IPS-NIHi11 (cell line): ENCODE measurements at regions not wholly inside any gene's neighbourhood (a gene's known extent, or its start where the extent isn't known, plus 50 kb on each side); places are given as distances from the start of the nearest gene placed in this dataset.

Source experiments
- DNase-seq: peaks from one replicate; pipeline ENCODE4 v3.0.0; 2012; ENCODE audit warnings: mixed read lengths, low spot score

DNA sequence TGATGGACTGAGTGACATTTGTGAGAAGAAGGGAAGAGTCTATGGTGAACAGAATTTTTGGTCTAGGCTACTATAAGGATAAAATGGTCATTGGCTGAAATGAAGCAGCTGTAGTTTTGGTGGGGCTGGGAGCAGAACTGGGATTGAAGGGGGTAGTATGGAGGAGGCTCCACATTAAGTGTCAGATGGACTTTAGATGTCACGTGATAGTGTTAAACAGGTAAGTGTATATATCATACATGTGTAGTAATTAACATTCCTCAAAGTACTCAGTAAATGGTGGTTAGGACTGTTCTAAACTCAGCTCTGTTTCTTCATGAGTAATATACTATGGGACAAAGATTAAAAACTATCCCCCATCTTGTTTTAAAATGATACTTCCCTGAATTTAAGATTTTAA lies 947.9 kb downstream of the PDHA2 start:
- no peak for DNase-seq

DNA sequence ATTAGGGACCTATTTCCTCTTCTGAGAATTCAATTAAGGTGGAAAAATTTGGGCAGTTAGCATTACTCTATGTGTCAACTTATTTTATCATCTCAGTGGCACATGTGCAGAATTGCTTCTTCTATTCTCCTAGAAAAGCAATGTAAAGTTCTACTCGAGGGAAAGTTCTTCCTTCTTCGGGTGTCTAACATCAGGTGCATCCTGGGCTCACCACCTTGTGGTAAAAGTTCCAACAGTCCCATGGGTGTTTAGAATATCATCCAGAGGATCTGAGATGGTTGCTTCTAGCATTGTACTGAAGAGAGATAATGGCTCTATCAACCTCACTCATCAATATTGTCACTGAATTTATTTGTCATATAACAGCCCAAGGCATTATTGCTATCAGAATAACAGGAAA lies 969.7 kb downstream of the PDHA2 start:
- no peak for DNase-seq

DNA sequence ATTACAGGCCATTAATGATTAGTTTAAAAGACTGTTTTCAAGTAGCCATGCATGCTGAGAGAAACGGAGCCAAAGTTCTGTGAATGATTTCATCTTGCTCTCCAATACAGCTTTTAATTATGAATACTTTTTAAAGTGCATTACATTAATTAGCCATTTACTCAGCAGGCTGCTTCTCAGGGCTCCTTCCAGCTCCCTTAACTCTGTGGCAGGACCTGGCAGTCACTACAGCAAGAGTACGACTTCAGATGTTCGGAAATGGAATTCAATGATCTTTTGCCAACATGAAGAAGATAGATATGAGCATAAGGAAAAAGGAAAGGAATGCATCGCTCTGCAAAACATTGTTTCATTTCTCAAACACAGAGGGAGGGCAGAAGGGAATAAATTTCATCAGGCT lies 987.2 kb downstream of the PDHA2 start:
- no peak for DNase-seq

DNA sequence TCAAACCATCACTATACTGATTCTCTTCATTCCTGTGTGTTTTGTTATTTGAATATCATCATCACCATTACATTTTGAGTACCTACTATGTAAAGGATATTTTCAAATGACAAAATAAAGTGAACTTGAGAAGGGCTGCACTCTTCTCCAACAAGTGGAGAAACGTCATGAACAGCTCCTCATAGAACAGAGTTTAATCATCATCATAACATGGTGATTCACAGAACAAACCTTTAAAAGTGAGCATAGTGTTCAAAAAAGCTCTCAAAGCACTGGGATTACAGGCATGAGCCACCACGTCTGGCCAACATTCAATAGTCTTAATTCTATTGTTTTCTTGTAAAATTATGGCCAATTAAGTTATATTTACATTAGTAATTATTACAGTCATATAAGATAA lies 993.9 kb downstream of the PDHA2 start:
- no peak for DNase-seq

DNA sequence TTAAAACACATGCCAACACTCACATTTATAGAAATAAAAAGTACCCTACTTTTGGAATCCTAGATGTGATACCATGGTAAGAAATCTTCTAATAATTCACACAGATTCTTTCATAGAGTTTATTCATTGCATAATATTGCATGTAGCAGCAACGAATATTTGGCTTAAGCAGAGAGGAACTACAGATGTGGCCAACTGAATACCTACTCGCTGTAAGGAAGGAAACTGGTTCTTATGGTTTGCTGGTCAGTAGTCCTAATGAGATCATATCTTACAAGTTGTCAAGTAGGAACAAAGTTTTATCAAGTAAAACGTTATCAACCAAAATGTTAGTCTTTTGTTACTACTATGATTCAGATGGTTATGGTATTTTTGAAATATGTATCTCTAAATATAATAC lies 996.1 kb downstream of the PDHA2 start:
- DNase-seq = no peak

DNA sequence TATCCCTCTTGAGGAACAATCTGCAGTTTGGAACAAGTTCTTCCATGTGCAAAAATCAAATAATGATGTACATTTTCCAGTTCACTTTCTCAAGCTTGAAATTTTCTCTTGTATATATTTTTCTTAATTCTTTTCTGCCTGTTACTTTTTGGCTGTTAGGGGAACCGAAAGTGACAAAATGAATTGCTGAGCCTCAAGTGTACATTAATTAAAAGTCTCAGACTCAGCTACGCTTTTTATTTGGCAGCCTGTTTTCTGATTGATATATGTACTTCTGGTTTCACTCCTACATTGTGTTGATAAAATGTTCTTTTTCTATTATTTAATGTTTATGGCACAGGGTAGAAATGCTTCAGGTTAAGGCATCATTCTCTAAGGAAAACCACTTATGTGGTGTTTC lies 999.5 kb downstream of the PDHA2 start:
- no peak for DNase-seq

DNA sequence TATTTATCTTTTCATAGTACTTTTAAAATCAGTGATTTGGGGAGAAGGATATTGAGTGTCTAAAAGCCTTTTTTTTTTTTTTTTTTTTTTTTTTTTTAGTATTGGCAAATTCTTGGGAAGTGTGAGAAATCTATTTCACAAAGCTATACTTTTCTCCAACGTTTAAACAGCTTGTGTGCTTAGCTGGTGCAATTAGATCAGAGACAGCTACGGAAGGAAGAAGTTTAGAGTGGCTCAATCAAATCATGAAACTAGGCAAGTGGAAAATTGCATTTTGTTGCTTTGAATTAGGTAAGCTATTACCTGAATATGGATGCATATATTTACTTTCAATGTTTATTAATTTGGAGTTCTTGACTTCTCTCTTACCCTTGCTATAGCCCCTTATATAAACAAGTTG lies 1001.9 kb downstream of the PDHA2 start:
- no peak for DNase-seq

DNA sequence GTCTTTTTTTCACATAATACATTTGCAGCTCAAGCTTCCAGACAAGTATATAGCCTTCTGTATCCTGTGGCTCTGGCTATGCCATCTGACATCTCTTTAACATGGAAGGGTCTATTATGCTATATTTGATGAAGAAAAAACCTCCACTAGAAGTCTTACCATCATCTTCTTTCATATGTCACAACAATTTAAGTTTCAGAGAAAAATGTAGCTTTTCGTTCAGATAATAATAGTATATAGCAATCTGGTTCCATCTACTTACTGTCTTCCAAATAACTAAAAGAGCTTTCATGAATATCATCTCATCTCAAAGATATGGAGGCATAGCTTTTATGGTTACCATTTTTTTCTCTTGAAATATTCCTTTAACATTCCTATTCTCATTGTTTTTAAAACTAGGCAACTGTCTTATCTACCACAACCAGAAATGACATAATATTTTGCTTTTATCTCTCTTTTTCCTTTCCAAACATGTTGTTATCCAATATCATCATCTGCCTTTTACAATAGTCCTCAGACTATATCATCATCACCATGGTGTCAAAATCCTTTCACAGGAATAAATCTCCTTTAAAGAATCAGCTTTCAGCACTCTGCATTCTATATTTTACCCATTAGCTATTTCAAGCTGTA lies 1005.1 kb downstream of the PDHA2 start:
- no peak for DNase-seq

DNA sequence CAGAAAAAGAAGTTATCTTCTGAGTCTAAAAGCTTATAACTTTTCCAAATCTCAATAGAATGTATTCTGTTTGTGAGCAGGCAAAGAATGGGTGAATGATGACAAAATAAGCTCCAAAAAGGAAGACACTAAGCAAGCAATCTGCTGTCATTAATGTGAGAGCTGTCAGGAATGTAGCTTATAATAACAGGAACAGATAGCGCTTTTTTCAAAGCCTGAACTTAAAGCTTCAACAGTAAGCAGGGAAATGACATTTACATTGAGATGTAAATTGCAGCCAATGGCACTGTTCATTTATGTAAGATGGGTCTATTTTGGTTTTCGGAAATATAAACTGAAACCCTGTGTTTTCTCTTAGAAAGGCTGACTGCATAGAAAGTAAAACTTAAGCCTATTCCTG lies 1005.9 kb downstream of the PDHA2 start:
- no peak for DNase-seq

DNA sequence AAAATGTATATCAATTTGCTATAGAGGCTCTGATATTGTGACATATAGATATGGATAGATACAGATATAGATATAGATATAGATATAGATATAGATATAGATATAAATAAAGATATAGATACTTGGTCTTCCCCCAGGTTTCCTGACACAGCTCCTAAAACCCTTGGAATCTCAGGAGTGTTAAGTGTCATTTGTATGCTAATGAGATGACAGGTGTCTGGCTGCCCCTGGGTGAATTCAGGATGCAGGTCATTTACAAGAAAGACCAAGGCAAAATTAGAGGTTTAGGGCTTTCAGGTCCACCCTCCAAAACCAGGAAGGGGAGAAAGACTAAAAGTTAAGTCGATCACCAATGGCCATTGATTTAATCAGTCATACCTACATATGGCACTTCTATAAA lies 1034.8 kb downstream of the PDHA2 start:
- DNase-seq = peak; percentile 12

DNA sequence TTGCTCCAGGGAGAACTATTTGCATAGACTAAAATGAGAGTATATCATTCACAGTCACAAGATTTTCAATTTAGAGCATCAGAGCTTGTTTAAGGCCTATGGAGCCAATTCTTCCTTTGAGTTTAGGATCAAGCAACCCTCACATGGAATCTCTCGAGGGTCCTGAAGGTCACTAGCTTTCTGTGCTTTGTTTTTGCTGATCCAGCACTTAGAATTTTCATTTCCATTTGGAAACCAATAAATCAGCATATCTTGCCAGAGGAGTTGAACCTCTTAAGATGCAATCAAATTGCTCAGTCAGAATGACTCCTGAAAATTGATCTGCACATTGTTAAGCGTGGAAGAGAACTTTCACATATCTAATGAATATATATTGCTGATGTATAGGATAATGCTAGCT lies 1039.6 kb downstream of the PDHA2 start:
- no peak for DNase-seq

DNA sequence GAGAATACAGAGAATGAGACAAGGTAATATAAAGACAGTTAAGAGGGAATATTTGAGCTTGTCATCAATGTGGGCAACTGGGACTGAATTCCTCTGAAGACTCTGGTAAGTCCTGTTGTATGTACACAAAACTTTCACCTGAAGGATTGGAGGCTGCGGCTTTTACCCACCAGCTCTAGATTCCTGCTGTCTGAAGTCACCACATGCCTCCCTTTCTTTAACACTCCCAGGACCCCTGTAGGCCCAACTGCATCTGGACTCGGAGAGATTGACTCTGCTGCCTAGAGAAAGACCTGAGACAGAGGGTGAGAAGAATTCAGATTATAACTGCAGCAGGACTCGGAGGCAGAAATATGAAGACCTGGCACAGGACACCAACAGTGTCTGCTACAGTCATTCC lies 1048.0 kb downstream of the PDHA2 start:
- DNase-seq = peak; percentile 10

DNA sequence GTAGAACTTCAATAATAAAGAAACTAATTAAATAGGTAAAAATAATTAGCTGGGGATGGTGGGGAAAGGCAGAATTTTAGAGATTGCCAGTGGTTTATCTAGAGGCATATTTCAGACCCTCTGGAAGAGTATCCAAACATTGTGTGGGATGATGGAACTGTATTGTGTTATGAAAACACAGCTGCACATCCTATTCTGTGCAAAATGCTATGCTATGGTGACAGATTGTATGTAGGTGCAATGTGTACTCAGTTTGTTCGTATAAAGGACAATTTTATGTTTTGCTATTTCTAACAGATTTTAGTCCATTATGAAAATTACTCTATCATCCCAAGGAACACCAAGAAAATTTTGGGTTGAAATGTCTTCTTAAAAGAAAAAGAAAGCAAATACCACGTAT lies 1054.7 kb downstream of the PDHA2 start:
- no peak for DNase-seq

DNA sequence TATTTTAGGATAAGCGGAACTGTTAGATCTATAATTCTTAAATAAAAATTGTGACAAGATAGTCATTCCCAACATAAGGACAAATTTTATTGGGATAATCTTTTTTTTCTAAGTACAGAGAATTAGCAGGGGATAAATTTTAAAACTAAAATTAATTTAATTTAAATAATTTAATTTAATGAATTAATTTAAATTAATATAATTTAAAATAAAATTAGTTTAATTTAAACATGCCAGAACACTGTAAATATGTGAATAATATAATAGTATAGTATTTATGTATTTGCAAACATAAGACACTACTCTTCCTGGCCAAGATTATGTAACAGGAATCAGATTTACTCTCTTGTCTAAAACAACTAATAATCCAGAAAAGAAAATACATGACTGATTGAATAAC lies 1055.9 kb downstream of the PDHA2 start:
- no peak for DNase-seq

DNA sequence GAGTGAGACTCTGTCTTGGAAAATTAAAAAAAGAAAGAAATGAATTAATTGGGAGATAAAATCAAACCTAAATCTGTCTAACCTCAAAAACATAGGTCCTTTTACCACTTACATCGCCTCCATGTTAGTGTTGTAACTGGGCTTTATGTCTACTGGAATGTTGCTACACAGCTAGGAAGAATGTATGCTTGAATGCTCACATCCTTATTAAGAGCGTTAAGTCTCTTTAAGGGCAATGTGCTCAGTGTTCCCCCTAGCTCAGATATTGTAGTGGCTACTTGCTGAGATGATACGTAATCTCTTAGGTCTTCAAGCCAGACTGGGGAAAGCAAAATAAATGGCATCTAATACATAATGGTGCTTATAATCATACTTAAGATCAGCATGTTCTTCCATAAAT lies 1072.8 kb downstream of the PDHA2 start:
- no peak for DNase-seq

DNA sequence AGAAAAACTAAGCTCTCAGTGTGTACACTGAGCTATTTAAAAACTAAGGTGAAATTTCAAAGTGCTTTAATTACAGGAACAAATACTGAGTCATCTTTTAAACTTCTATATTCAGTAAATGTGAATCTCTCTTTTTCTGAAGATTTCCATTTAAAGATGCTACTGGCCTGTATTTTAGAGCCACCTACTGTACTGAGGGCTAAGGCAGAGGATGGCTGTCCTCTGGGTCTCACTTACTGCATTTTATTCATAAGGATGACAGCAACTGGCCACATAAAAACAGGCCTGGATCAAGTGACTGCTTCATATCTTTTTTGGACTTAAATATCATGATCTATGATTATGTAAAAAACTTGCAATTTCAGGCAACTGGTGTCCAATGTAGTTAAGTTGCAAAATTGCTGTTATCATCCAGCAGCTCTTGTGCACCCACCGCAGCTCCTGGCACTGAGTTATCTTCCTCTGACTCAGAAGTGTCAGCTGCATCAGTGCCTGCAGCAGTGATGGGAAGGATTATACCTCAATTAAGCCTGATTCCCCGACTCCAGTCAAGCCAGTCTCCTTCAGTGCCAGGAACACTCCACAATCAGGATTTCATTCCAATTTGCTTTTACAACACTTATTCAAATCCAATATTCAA lies 1073.7 kb downstream of the PDHA2 start:
- DNase-seq = no peak

DNA sequence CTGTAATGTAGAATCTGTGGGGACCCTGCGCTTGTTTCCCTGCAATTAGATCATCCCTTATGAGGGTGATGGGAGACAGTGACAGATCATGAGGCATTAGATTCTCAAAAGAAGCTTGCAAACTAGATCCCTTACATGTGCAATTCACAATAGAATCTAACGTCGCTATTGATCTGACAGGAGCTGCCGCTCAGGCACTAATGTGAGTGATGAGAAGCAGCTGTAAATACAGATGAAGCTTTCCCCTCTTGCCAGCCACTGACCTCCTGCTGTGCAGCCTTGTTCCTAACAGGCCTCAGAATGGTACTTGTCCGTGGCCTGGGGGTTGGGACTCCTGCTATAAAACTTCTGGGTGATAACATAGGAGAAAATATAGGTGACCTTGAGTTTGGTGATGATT lies 1076.8 kb downstream of the PDHA2 start:
- peak; percentile 20 for DNase-seq

DNA sequence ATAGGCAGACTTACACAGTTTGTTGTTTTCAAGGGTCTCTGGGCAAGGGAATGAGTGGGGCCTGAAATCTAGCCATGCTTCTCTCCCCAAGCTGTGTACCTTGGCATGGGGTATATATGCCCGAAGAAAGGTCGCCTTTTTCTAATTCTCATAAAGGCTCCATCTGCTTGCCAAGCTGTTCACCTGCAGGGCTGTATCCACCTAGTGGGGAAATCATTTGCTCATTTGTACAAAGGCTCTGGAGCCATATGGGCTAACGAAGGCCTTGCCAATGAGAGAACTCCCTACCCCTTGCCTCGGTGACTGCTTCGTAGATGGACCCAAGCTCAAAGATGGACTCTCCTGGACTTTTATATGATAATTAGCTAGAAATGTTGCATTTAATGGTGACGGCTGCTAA lies 1097.0 kb downstream of the PDHA2 start:
- DNase-seq = no peak

DNA sequence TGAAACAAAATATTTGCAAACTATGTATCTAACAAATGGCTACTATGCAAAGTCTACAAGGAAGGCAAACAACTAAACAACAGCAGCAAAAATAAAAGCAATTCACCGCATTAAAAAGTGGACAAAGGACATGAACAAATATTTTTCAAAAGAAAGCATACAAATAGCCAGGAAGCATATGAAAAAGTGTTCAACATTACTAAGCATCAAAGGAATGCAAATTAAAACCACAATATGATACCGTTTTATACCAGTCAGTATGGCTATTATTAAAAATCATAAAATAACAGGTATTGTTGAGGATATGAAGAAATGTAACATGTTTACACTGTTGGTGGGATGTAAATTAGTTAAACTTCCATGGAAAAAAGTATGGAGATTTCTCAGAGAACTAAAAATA lies 1106.7 kb downstream of the PDHA2 start:
- no peak for DNase-seq

DNA sequence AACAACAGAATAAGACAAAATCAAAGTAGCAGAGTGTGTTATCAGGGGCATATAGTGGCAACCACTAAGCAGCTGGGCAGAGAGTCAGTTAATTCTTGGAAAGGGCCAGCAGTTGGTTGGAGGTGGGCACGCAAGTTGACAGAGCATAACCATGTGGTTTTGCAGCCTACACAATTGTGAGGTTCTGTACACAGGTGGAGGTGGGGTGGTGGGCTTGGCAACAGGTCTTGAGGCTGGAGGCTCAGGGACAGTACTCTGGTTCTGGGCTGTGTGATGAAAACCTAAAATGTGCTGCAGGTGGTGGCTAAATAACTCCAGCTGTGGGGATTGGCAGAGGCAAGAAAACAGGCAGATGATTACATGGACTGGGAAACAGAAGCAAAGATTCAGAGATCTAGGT lies 1112.7 kb downstream of the PDHA2 start:
- no peak for DNase-seq

DNA sequence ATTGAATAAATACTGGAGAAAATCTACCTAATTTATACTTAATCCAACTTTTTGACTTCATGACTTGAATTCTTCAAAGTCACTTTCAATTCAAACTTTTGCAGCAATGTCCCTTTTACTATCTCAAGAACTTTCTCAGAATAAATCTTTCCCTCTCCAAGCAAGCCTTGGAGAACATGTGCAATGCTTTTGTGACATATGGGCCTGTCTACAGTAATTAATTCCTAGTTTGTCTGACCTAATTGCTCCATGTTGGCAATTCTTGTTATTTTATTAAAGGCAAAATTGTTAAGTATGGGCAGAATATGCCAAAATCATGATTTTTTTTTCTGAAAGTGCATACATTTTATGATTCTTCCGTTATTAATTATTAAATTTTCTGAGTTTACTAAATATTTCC lies 1115.3 kb downstream of the PDHA2 start:
- DNase-seq = no peak

DNA sequence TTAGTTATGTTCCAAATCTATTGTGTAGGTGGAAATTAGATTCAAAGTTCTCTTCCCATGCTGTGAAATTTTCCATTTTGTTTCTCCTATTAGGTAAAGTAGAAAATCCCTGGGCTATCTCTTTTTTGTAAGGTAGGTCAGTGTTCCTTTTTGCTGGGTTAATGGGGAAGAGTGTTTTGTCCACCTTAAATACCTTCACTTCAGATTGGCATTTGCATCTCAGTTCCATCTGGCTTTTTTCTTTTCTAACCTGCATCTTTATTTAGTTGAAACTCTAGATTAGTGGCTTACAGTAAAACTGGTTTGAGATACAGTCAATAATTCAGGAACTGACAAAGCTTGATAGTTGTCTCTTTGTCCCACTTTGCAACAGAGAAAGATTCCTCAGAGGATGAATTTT lies 1115.8 kb downstream of the PDHA2 start:
- no peak for DNase-seq

DNA sequence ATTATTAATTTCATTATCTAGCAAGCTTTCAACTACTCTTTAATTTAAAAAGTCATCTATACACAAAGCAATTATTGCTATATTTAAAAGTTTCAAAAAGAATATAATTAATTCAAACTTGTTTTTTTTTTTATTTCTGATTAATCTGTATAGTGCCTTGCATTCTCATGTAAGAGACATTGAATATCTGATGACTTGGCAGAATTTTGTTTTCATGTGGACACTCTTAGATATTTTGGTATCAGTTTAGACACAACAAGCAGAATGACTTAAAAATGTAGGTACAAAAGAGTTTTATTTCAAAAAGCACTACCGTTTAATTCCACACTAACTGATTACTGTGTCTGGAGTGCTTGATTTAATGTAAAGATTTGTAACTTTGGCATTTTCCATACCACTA lies 1129.6 kb downstream of the PDHA2 start:
- DNase-seq = no peak

DNA sequence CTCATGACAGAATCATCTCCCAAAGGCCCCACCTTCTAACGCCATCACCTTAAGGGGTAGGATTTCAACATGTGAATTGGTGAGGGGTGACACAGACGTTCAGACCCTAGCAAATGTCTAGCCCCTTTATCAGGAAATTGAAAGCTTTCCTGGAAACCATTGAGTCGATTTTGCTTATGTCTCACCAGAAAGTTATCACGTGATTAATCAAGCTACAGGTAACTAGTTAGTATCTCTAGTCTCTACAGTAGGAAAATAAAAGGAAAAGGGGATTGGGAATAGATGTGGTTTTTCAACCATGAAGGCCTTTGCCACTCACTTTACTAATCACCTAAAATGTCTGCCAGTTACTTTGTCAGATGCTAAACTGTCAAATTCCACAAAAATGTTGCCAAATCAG lies 1133.0 kb downstream of the PDHA2 start:
- no peak for DNase-seq
